Prostate gland (tissue), 2 donors: ENCODE measurements at regions not wholly inside any gene's neighbourhood (a gene's known extent, or its start where the extent isn't known, plus 50 kb on each side); places are given as distances from the start of the nearest gene placed in this dataset.

ENCODE experiments used
- DNase-seq: peaks from one replicate; pipeline ENCODE4 v3.0.0-alpha.2; 2019; ENCODE audit warnings: low spot score
- H3K27ac ChIP-seq, 2 donors: fragments of 200-600 bp; sonication (generic); 2 replicates each; pipeline ENCODE4 v1.5.1; 2017 to 2019
- H3K27me3 ChIP-seq: fragments of 200-600 bp; sonication (generic); replicated peaks from 2 replicates; pipeline ENCODE4 v1.5.1; 2019; ENCODE audit not compliant: insufficient read depth
- H3K36me3 ChIP-seq, 2 donors: fragments of 200-600 bp; sonication (generic); 1 replicate in 1 of 2; 2 replicates in 1 of 2; pipeline versions ENCODE4 v1.5.1 to v1.8.1; 2017 to 2019
- H3K4me1 ChIP-seq: fragments of 200-600 bp; sonication (generic); replicated peaks from 2 replicates; pipeline ENCODE4 v1.5.1; 2019
- H3K4me3 ChIP-seq, 2 donors: fragments of 200-600 bp; sonication (generic); 2 replicates each; pipeline ENCODE4 v1.5.1; 2017 to 2019
- H3K9me3 ChIP-seq: fragments of 200-600 bp; sonication (generic); 2 replicates; pipeline ENCODE4 v1.5.1; 2017
- CTCF ChIP-seq, 4 experiments: fragments of 200-600 bp in 2 of 4; fragments of 450-650 bp in 2 of 4; sonication (generic) in 2 of 4; IDR thresholded peaks; 1 replicate in 3 of 4; 2 replicates in 1 of 4; pipeline ENCODE4 v1.5.1; 2016 to 2019; ENCODE audit warnings: antibody characterized with exemption in 4 of 4, mild to moderate bottlenecking in 2 of 4, moderate library complexity in 2 of 4
- POLR2A ChIP-seq: fragments of 450-650 bp; IDR thresholded peaks from one replicate; pipeline ENCODE4 v1.6.1; 2016; ENCODE audit warnings: antibody characterized with exemption, mild to moderate bottlenecking
- POLR2AphosphoS5 ChIP-seq: sonication (generic); formaldehyde crosslinking; IDR thresholded peaks from one replicate; pipeline ENCODE4 v1.6.1; 2017; ENCODE audit warnings: antibody characterized with exemption
- WGBS: methylation state at CpG from one replicate; pipeline ENCODE4 v1.1.5; 2018; 5-methylcytosine and 5-hydroxymethylcytosine counted together
- intact Hi-C: fragments of 100-400 bp; cut with DNase I; formaldehyde crosslinking; loops from one replicate; pipeline ENCODE4 v1.14.2; 2022

GRCh38 chr7:137172105-137172590 lies 171.4 kb downstream of the PTN start:
- DNase-seq: peak; percentile 27
- TF ChIP-seq CTCF (IDR thresholded peaks at IDR 0.05) (no peak), POLR2AphosphoS5 (peak; percentile 39)
- Histone ChIP-seq H3K4me1 (no peaks in the 10 kb centered on the region), H3K27me3 (no peaks in the 10 kb centered on the region), H3K4me3 (no peak overlapping the region), H3K36me3 (no peaks in the 10 kb centered on the region), H3K9me3 (no peaks in the 10 kb centered on the region), H3K27ac (no peak overlapping the region)
- intact Hi-C loops: no loop called here
- WGBS: 33% methylated on average over 1 of the region's 1 CpG

GRCh38 chr7:137169282-137169698 lies 174.2 kb downstream of the PTN start:
- Histone ChIP-seq H3K4me3 (no peak overlapping the region), H3K27ac (no peak overlapping the region), H3K36me3 (no peaks in the 10 kb centered on the region), H3K4me1 (no peaks in the 10 kb centered on the region), H3K9me3 (no peaks in the 10 kb centered on the region), H3K27me3 (no peaks in the 10 kb centered on the region)
- intact Hi-C loops: no loop called here
- TF ChIP-seq CTCF (IDR thresholded peaks at IDR 0.05) (peak in 3 of 4 experiments; percentile 35 to 62 (median 59)), POLR2A (no peak), POLR2AphosphoS5 (peak; percentile 43)
- WGBS: 3% methylated on average over 8 of the region's 8 CpGs
- peak; percentile 21 for DNase-seq

GRCh38 chr7:137167609-137168008 lies 175.9 kb downstream of the PTN start:
- no peaks in the 10 kb centered on the region for H3K9me3 ChIP-seq
- H3K4me3 ChIP-seq: no peak overlapping the region
- no peaks in the 10 kb centered on the region for H3K36me3 ChIP-seq
- TF ChIP-seq CTCF (IDR thresholded peaks at IDR 0.05) (no peak), POLR2A (no peak), POLR2AphosphoS5 (no peak)
- 93% methylated on average over 2 of the region's 2 CpGs for WGBS
- H3K4me1 ChIP-seq: no peaks in the 10 kb centered on the region
- intact Hi-C loops: no loop called here
- no peaks in the 10 kb centered on the region for H3K27me3 ChIP-seq
- no peak for DNase-seq
- H3K27ac ChIP-seq: no peak overlapping the region

GRCh38 chr7:137166363-137166762 lies 177.2 kb downstream of the PTN start:
- no peaks in the 10 kb centered on the region for H3K4me1 ChIP-seq
- whole genome bisulfite sequencing: 72% methylated on average over 2 of the region's 2 CpGs
- TF ChIP-seq POLR2AphosphoS5 (no peak), POLR2A (no peak), CTCF (IDR thresholded peaks at IDR 0.05) (no peak)
- H3K9me3 ChIP-seq: no peaks in the 10 kb centered on the region
- H3K27ac ChIP-seq: no peak overlapping the region
- H3K36me3 ChIP-seq: no peaks in the 10 kb centered on the region
- no peak overlapping the region for H3K4me3 ChIP-seq
- intact Hi-C loops: no loop called here
- no peak for DNase-seq
- no peaks in the 10 kb centered on the region for H3K27me3 ChIP-seq

- no peak for TF ChIP-seq POLR2AphosphoS5
- TF ChIP-seq CTCF (IDR thresholded peaks at IDR 0.05): no peak
- no peak for TF ChIP-seq POLR2A
- Histone ChIP-seq H3K9me3 (no peaks in the 10 kb centered on the region), H3K36me3 (no peaks in the 10 kb centered on the region), H3K27ac (no peak overlapping the region), H3K4me3 (no peak overlapping the region), H3K4me1 (no peaks in the 10 kb centered on the region), H3K27me3 (no peaks in the 10 kb centered on the region)
- DNase-seq: no peak
- intact Hi-C loops: no loop called here
- WGBS: 72% methylated on average over 3 of the region's 3 CpGs
These were observed 177.7 kb downstream of the PTN start for GRCh38 chr7:137165786-137166185.
